Astrocyte (in vitro differentiated cells and primary cell): ENCODE measurements at regions not wholly inside any gene's neighbourhood (a gene's known extent, or its start where the extent isn't known, plus 50 kb on each side); places are given as distances from the start of the nearest gene placed in this dataset.

ENCODE experiments used
- DNase-seq: peaks from one replicate; pipeline ENCODE4 v3.0.0-alpha.2; 2010; ENCODE audit warnings: low read depth
- FAIRE-seq: peaks from 2 replicates; lab custom pipeline; 2011; peaks lifted over from hg19 to GRCh38; lab: Jason Lieb, UNC
- H2AFZ ChIP-seq: 2 replicates; pipeline ENCODE4 v1.6.0; 2012; ENCODE audit warnings: low read depth, low read length, inconsistent platforms
- H3K27ac ChIP-seq: 2 replicates; pipeline ENCODE4 v1.5.1; 2011; ENCODE audit warnings: low read depth, low read length, inconsistent platforms
- H3K27me3 ChIP-seq: 2 replicates; pipeline ENCODE4 v1.6.0; 2011; ENCODE audit warnings: low read length, inconsistent platforms; ENCODE audit not compliant: insufficient read depth
- H3K36me3 ChIP-seq: 2 replicates; pipeline ENCODE4 v1.5.1; 2011; ENCODE audit warnings: low read length, inconsistent platforms; ENCODE audit not compliant: insufficient read depth
- H3K4me1 ChIP-seq: 2 replicates; pipeline ENCODE4 v1.5.1; 2011; ENCODE audit warnings: low read length, inconsistent platforms; ENCODE audit not compliant: insufficient read depth
- H3K4me2 ChIP-seq: 2 replicates; pipeline ENCODE4 v1.6.0; 2012; ENCODE audit warnings: low read length, inconsistent platforms
- H3K4me3 ChIP-seq: 2 replicates; pipeline ENCODE4 v1.5.1; 2011; ENCODE audit warnings: low read depth, mild to moderate bottlenecking, low read length, inconsistent platforms; ENCODE audit not compliant: insufficient read depth
- H3K79me2 ChIP-seq: 2 replicates; pipeline ENCODE4 v1.6.0; 2012; ENCODE audit warnings: mild to moderate bottlenecking, low read length, inconsistent platforms; ENCODE audit not compliant: insufficient read depth
- H3K9ac ChIP-seq: 2 replicates; pipeline ENCODE4 v1.6.0; 2012; ENCODE audit warnings: mild to moderate bottlenecking, low read length, inconsistent platforms
- H3K9me3 ChIP-seq: 2 replicates; pipeline ENCODE4 v1.5.1; 2012; ENCODE audit warnings: low read depth, mild to moderate bottlenecking, low read length, inconsistent platforms; ENCODE audit not compliant: insufficient read depth
- H4K20me1 ChIP-seq: 2 replicates; pipeline ENCODE4 v1.6.0; 2012; ENCODE audit warnings: low read length, inconsistent platforms; ENCODE audit not compliant: insufficient read depth
- H3K27ac Mint-ChIP-seq: one replicate; pipeline ENCODE4 v1.8.0; 2021; ENCODE audit warnings: mild to moderate bottlenecking, mixed read lengths; ENCODE audit not compliant: unreplicated experiment
- H3K27me3 Mint-ChIP-seq: one replicate; pipeline ENCODE4 v1.8.0; 2021; ENCODE audit warnings: low read depth, mixed read lengths; ENCODE audit not compliant: unreplicated experiment
- H3K36me3 Mint-ChIP-seq: one replicate; pipeline ENCODE4 v1.8.0; 2021; ENCODE audit warnings: low read depth, mixed read lengths; ENCODE audit not compliant: unreplicated experiment
- H3K4me1 Mint-ChIP-seq: one replicate; pipeline ENCODE4 v1.8.0; 2021; ENCODE audit warnings: low read depth, mixed read lengths; ENCODE audit not compliant: unreplicated experiment
- H3K4me3 Mint-ChIP-seq: one replicate; pipeline ENCODE4 v1.8.0; 2021; ENCODE audit warnings: mild to moderate bottlenecking, moderate library complexity, mixed read lengths; ENCODE audit not compliant: unreplicated experiment
- H3K9me3 Mint-ChIP-seq: one replicate; pipeline ENCODE4 v1.8.0; 2021; ENCODE audit warnings: mild to moderate bottlenecking, mixed read lengths; ENCODE audit not compliant: unreplicated experiment
- EZH2 ChIP-seq: IDR thresholded peaks from 2 replicates; pipeline ENCODE4 v1.6.1; 2012; ENCODE audit warnings: mild to moderate bottlenecking, low read length, inconsistent platforms; ENCODE audit not compliant: insufficient read depth
- TF ChIP-seq, protein P1 (sequence below): IDR thresholded peaks from 2 replicates; pipeline ENCODE4 v1.5.1; 2011; ENCODE audit warnings: low read depth, mild to moderate bottlenecking, inconsistent platforms, low read length, moderate library complexity; ENCODE audit not compliant: insufficient read depth

DNA sequence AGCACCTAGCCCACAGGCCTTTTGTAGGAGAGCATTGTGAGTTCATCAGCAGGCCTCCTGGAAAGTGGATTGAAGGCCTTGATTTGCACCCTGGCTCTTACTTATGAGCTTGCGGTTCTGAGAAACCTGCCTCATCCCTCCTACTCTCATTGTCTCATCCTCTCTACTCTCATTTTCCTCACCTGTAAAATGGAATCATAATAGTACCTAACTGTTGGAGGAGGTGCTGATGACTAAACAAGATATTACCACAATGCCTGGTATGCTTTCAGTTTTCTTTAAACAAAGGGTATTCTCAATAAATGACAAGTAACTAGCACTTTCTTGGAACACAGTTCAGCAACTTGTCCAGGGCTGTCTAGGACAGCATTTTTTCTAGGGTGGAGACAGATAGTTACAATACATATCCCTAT is 243.1 kb upstream of the MAF start:
- Mint-ChIP-seq H3K9me3 (no peaks in the 10 kb centered on the region), H3K36me3 (peaks cover 5% of the 10 kb centered on the region), H3K27me3 (no peaks in the 10 kb centered on the region), H3K27ac (no peak overlapping the region), H3K4me3 (no peak overlapping the region), H3K4me1 (no peaks in the 10 kb centered on the region)
- no peak overlapping the region for H2AFZ ChIP-seq
- H3K4me3 ChIP-seq, result no peak overlapping the region
- no peaks in the 10 kb centered on the region for H3K79me2 ChIP-seq
- no peaks in the 10 kb centered on the region for H3K4me1 ChIP-seq
- no peaks in the 10 kb centered on the region for H3K27me3 ChIP-seq
- no peak overlapping the region for H3K9ac ChIP-seq
- DNase-seq, result no peak
- no peak for TF ChIP-seq EZH2
- TF ChIP-seq, protein P1, sequence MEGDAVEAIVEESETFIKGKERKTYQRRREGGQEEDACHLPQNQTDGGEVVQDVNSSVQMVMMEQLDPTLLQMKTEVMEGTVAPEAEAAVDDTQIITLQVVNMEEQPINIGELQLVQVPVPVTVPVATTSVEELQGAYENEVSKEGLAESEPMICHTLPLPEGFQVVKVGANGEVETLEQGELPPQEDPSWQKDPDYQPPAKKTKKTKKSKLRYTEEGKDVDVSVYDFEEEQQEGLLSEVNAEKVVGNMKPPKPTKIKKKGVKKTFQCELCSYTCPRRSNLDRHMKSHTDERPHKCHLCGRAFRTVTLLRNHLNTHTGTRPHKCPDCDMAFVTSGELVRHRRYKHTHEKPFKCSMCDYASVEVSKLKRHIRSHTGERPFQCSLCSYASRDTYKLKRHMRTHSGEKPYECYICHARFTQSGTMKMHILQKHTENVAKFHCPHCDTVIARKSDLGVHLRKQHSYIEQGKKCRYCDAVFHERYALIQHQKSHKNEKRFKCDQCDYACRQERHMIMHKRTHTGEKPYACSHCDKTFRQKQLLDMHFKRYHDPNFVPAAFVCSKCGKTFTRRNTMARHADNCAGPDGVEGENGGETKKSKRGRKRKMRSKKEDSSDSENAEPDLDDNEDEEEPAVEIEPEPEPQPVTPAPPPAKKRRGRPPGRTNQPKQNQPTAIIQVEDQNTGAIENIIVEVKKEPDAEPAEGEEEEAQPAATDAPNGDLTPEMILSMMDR, result no peak
- no peak overlapping the region for H3K4me2 ChIP-seq
- no peaks in the 10 kb centered on the region for H3K36me3 ChIP-seq
- no peaks in the 10 kb centered on the region for H4K20me1 ChIP-seq
- H3K9me3 ChIP-seq, result no peaks in the 10 kb centered on the region
- FAIRE-seq, result no peak
- H3K27ac ChIP-seq, result no peak overlapping the region

GRCh38 chr16:79843145-79843544 is 242.6 kb upstream of the MAF start:
- TF ChIP-seq EZH2, result no peak
- TF ChIP-seq, protein P1, result no peak
- Histone ChIP-seq H3K9me3 (no peaks in the 10 kb centered on the region), H3K4me2 (no peak overlapping the region), H3K4me3 (no peak overlapping the region), H3K27me3 (no peaks in the 10 kb centered on the region), H3K9ac (no peak overlapping the region), H3K27ac (no peak overlapping the region), H2AFZ (no peak overlapping the region), H3K79me2 (no peaks in the 10 kb centered on the region), H3K36me3 (no peaks in the 10 kb centered on the region), H4K20me1 (no peaks in the 10 kb centered on the region), H3K4me1 (no peaks in the 10 kb centered on the region)
- Mint-ChIP-seq H3K9me3 (no peaks in the 10 kb centered on the region), H3K36me3 (peaks cover 3% of the 10 kb centered on the region), H3K4me1 (no peaks in the 10 kb centered on the region), H3K4me3 (no peak overlapping the region), H3K27me3 (no peaks in the 10 kb centered on the region), H3K27ac (no peak overlapping the region)
- DNase-seq (no peak), FAIRE-seq (no peak)

GRCh38 chr16:79842197-79842596 is 241.7 kb upstream of the MAF start:
- Histone ChIP-seq H4K20me1 (no peaks in the 10 kb centered on the region), H3K27ac (no peak overlapping the region), H3K9ac (no peak overlapping the region), H3K4me2 (no peak overlapping the region), H3K4me3 (no peak overlapping the region), H3K36me3 (no peaks in the 10 kb centered on the region), H2AFZ (no peak overlapping the region), H3K27me3 (no peaks in the 10 kb centered on the region), H3K9me3 (no peaks in the 10 kb centered on the region), H3K4me1 (no peaks in the 10 kb centered on the region), H3K79me2 (no peaks in the 10 kb centered on the region)
- TF ChIP-seq, protein P1, result no peak
- no peak for TF ChIP-seq EZH2
- Mint-ChIP-seq H3K27me3 (peaks cover 1% of the 10 kb centered on the region), H3K36me3 (peaks cover 3% of the 10 kb centered on the region), H3K9me3 (no peaks in the 10 kb centered on the region), H3K4me3 (no peak overlapping the region), H3K4me1 (no peaks in the 10 kb centered on the region), H3K27ac (no peak overlapping the region)
- no peak for DNase-seq
- FAIRE-seq, result no peak
